Activated CD4-positive, alpha-beta memory T cell treated with anti-CD3 and anti-CD28 coated beads, Interleukin-2, amount 10 ng/mL, durations not matched to agents 7 days and 5 days (primary cell): ENCODE measurements at regions not wholly inside any gene's neighbourhood (a gene's known extent, or its start where the extent isn't known, plus 50 kb on each side); places are given as distances from the start of the nearest gene placed in this dataset.

Source experiments
- CTCF ChIA-PET: fragments of 350-600 bp; sonication (Branson Sonifier 250); formaldehyde crosslinking; loops from one replicate; lab custom pipeline; 2021; ENCODE audit warnings: antibody characterized with exemption, inconsistent platforms; lab: Charles Lee
- POLR2A ChIA-PET: fragments of 350-600 bp; sonication (Branson Sonifier 250); formaldehyde crosslinking; loops from one replicate; lab custom pipeline; 2021; ENCODE audit warnings: antibody characterized with exemption; lab: Charles Lee
- DNase-seq: peaks from one replicate; pipeline ENCODE4 v3.0.0-alpha.2; 2020
- H3K27ac Mint-ChIP-seq: one replicate; pipeline ENCODE4 v1.8.0; 2021; ENCODE audit warnings: mild to moderate bottlenecking, mixed read lengths
- H3K27me3 Mint-ChIP-seq: one replicate; pipeline ENCODE4 v1.8.0; 2021; ENCODE audit warnings: mixed read lengths
- H3K36me3 Mint-ChIP-seq: one replicate; pipeline ENCODE4 v1.8.0; 2021; ENCODE audit warnings: low read depth, mixed read lengths
- H3K4me1 Mint-ChIP-seq: one replicate; pipeline ENCODE4 v1.8.0; 2021; ENCODE audit warnings: mixed read lengths
- H3K4me3 Mint-ChIP-seq: one replicate; pipeline ENCODE4 v1.8.0; 2021; ENCODE audit warnings: mild to moderate bottlenecking, mixed read lengths
- H3K9me3 Mint-ChIP-seq: one replicate; pipeline ENCODE4 v1.8.0; 2021; ENCODE audit warnings: mixed read lengths

DNA sequence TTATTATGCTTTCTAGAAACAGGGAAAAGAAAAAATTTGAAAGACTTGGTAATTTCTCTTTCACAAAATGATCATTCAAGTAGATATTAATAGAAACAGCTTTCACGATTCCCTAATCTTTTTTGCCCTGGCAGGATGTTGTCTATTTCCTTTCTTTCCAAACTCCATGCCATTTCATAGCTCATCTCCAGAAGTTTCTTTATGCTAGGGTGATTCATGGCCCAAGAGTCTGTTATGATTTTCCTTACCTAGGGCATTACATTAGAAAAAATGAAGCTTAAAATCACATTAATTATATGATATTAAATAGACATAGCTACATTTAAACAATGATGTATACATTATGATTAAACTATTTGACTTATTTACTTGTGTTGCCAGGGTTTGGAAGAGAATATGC, 762.1 kb downstream of the LTN1 start:
- ChIA-PET POLR2A (no interaction called here), CTCF (no interaction called here)
- Mint-ChIP-seq H3K36me3 (no peaks in the 10 kb centered on the region), H3K9me3 (no peaks in the 10 kb centered on the region), H3K27me3 (no peaks in the 10 kb centered on the region), H3K4me3 (no peak overlapping the region), H3K4me1 (no peaks in the 10 kb centered on the region), H3K27ac (no peak overlapping the region)
- no peak for DNase-seq

DNA sequence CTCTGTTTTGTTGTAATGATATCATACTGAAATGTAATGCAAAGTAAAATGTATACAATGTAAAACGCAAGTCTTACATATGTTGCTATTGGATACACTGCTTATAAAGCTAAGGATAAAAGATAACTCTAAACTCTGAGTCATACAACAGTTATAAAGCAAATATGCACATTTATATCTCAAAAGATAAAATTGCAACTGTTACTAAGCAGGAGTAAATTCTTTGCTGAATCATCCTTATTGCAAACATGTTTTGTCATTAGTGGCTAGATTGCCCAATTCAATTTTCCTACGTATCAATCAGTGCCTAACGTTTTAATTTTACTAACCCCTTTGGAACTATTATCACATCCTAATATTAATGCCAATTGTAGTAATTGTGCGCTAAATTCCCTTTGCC, 762.9 kb downstream of the LTN1 start:
- no peaks in the 10 kb centered on the region for H3K36me3 Mint-ChIP-seq

DNA sequence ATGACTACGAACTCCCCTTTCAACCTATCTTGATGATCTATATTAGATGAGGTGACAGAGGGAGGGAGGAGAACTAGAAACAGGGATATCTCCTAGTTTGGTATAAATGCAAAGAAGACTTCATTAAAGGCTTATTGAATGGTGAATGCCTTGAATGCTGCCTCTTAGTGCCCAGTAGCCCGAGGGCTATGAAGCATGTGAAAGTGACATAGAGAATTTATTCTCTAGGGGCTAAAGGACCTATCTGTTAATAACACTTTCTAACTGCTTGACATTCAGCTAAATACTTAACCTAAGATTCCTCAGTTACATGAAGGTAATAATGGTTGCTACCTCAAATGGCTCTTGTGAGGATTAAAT, 764.1 kb downstream of the LTN1 start:
- H3K4me3 Mint-ChIP-seq, result no peak overlapping the region

More for the DNA sequence above, 762.9 kb downstream of the LTN1 start:
- H3K27ac Mint-ChIP-seq, result no peak overlapping the region
- H3K4me1 Mint-ChIP-seq, result no peaks in the 10 kb centered on the region
- ChIA-PET POLR2A (no interaction called here), CTCF (no interaction called here)
- DNase-seq, result no peak
- H3K4me3 Mint-ChIP-seq, result no peak overlapping the region
- no peaks in the 10 kb centered on the region for H3K27me3 Mint-ChIP-seq
- no peaks in the 10 kb centered on the region for H3K9me3 Mint-ChIP-seq

DNA sequence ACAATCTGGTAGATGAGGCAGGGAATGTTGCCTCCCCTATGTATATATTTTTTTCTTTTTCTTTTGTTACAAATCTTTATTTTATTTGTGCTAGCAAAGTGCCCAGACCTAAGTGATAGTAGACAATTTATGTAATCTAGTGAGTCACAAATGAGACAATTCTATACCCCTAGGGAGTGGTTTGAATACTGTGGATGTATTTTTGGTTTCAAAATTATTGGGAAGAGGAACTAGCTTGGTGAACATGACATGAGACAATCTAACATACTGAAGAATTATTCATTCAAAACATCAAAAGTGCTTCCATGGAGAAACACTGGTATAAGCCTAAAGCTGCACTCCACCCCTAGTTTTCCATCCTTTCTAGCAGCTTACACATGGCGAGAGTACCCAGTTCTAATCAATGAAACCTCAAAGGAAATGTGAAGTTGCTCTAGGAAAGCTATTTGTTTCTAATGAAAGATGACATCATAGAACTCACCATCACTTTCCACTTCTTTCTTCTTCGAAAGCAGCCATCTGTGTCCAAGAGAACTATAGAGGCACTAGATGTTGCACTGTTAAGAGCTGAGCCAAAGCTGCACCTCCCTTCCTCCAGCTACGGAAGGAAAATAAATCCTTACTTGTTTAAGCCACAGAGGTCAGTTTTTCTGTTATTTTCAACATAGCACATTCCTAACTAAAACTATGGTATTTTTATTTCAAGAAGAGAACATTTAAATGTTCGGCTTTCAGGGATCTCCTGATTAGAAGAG, 764.6 kb downstream of the LTN1 start:
- ChIA-PET CTCF (no interaction called here), POLR2A (no interaction called here)
- no peak overlapping the region for H3K27ac Mint-ChIP-seq
- no peak overlapping the region for H3K4me3 Mint-ChIP-seq
- no peaks in the 10 kb centered on the region for H3K9me3 Mint-ChIP-seq
- H3K4me1 Mint-ChIP-seq, result no peaks in the 10 kb centered on the region
- no peak for DNase-seq
- H3K36me3 Mint-ChIP-seq, result no peaks in the 10 kb centered on the region
- H3K27me3 Mint-ChIP-seq, result no peaks in the 10 kb centered on the region

More for the DNA sequence above, 764.1 kb downstream of the LTN1 start:
- Mint-ChIP-seq H3K4me1 (no peaks in the 10 kb centered on the region), H3K9me3 (no peaks in the 10 kb centered on the region), H3K27me3 (no peaks in the 10 kb centered on the region), H3K27ac (no peak overlapping the region), H3K36me3 (no peaks in the 10 kb centered on the region)
- DNase-seq, result no peak
- POLR2A ChIA-PET, result no interaction called here
- CTCF ChIA-PET, result no interaction called here

DNA sequence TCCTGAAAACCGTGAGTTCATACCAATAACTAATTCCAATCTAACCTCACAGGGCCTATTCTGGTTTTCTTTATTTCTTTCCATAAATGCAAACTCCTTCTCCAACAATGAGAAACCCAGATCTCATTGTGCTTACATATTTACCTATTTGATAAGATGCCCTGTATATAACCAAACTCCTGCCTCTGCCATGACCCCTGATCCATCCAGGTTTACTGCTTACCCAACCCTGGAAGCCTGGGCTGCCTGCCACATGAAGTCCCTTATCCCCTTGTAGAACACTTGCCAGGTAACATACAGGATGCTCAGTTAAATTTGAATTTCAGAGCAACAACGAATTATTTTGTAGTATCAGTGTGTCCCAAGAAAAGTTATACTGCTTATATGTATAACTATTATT, 766.1 kb downstream of the LTN1 start:
- no peak overlapping the region for H3K4me3 Mint-ChIP-seq
- H3K27ac Mint-ChIP-seq, result no peak overlapping the region
- no peaks in the 10 kb centered on the region for H3K4me1 Mint-ChIP-seq
- no peaks in the 10 kb centered on the region for H3K9me3 Mint-ChIP-seq
- ChIA-PET CTCF (no interaction called here), POLR2A (no interaction called here)
- H3K36me3 Mint-ChIP-seq, result no peaks in the 10 kb centered on the region
- DNase-seq, result no peak
- H3K27me3 Mint-ChIP-seq, result no peaks in the 10 kb centered on the region

- no peak overlapping the region for H3K27ac Mint-ChIP-seq
- H3K9me3 Mint-ChIP-seq, result no peaks in the 10 kb centered on the region
- POLR2A ChIA-PET, result no interaction called here
- DNase-seq, result no peak
- no peaks in the 10 kb centered on the region for H3K27me3 Mint-ChIP-seq
- no peaks in the 10 kb centered on the region for H3K4me1 Mint-ChIP-seq
- H3K36me3 Mint-ChIP-seq, result no peaks in the 10 kb centered on the region
- no peak overlapping the region for H3K4me3 Mint-ChIP-seq
- CTCF ChIA-PET, result no interaction called here
Observed at GRCh38 chr21:28224191-28224726, 768.4 kb downstream of the LTN1 start.

DNA sequence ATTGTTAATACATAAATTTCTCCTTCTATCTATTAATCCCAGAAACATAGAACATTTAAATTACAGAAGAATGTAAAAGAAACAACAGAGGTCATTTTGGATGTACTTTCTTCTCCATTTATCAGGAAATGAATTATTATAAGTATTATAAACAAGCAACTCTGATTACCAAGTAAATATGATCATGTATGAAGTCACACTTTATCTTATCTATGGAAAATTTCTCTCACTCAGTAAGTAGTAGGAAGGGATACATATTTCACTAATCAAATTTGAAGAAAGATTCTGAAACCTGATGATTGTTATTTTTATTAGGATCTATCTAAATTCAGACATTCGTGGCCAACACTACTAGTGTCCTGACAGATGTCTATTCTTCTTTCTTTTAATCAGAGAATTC, 770.7 kb downstream of the LTN1 start:
- Mint-ChIP-seq H3K9me3 (no peaks in the 10 kb centered on the region), H3K4me3 (no peak overlapping the region), H3K27ac (no peak overlapping the region), H3K36me3 (no peaks in the 10 kb centered on the region), H3K27me3 (no peaks in the 10 kb centered on the region), H3K4me1 (no peaks in the 10 kb centered on the region)
- ChIA-PET CTCF (no interaction called here), POLR2A (no interaction called here)
- DNase-seq, result no peak

DNA sequence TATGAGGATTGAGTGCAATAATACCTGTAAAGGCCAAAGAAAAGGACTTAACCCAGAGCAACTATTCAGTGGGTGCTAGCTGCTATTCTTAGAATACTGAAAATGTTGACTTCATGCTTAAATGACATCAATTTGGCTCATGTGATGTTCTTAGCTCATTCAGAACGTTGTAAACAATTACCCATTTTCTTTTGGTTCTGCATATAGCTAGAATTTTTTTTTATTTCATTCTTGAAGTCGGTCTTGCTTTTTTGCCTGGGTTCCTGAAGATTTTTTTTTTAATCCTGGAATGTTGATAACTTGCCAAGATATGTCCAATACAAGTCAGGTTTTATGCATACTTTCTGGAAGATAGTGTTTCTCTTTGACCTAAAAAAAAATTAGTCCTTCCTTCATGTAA, 772.0 kb downstream of the LTN1 start:
- Mint-ChIP-seq H3K4me3 (no peak overlapping the region), H3K9me3 (no peaks in the 10 kb centered on the region)
- POLR2A ChIA-PET, result no interaction called here

GRCh38 chr21:28216976-28217523, 775.6 kb downstream of the LTN1 start:
- H3K27me3 Mint-ChIP-seq, result no peaks in the 10 kb centered on the region
- POLR2A ChIA-PET, result no interaction called here
- H3K36me3 Mint-ChIP-seq, result no peaks in the 10 kb centered on the region
- no peak overlapping the region for H3K4me3 Mint-ChIP-seq
- no peaks in the 10 kb centered on the region for H3K4me1 Mint-ChIP-seq
- no peaks in the 10 kb centered on the region for H3K9me3 Mint-ChIP-seq
- no peak for DNase-seq
- CTCF ChIA-PET, result no interaction called here
- H3K27ac Mint-ChIP-seq, result no peak overlapping the region

More for the DNA sequence above, 772.0 kb downstream of the LTN1 start:
- no peaks in the 10 kb centered on the region for H3K4me1 Mint-ChIP-seq
- CTCF ChIA-PET, result no interaction called here
- no peaks in the 10 kb centered on the region for H3K27me3 Mint-ChIP-seq
- H3K36me3 Mint-ChIP-seq, result no peaks in the 10 kb centered on the region
- no peak overlapping the region for H3K27ac Mint-ChIP-seq
- no peak for DNase-seq

GRCh38 chr21:28215214-28215954, 777.3 kb downstream of the LTN1 start:
- Mint-ChIP-seq H3K4me1 (no peaks in the 10 kb centered on the region), H3K4me3 (no peak overlapping the region), H3K27me3 (no peaks in the 10 kb centered on the region), H3K27ac (no peak overlapping the region), H3K36me3 (no peaks in the 10 kb centered on the region), H3K9me3 (no peaks in the 10 kb centered on the region)
- ChIA-PET CTCF (no interaction called here), POLR2A (no interaction called here)
- DNase-seq, result no peak

- DNase-seq, result no peak
- H3K4me3 Mint-ChIP-seq, result no peak overlapping the region
- no peaks in the 10 kb centered on the region for H3K36me3 Mint-ChIP-seq
- POLR2A ChIA-PET, result no interaction called here
- no peak overlapping the region for H3K27ac Mint-ChIP-seq
- H3K4me1 Mint-ChIP-seq, result no peaks in the 10 kb centered on the region
- CTCF ChIA-PET, result no interaction called here
- H3K27me3 Mint-ChIP-seq, result no peaks in the 10 kb centered on the region
- H3K9me3 Mint-ChIP-seq, result no peaks in the 10 kb centered on the region
Observed at GRCh38 chr21:28214786-28215185, 777.9 kb downstream of the LTN1 start.

GRCh38 chr21:28213261-28213660, 779.4 kb downstream of the LTN1 start:
- no peak for DNase-seq
- Mint-ChIP-seq H3K4me1 (no peaks in the 10 kb centered on the region), H3K4me3 (no peak overlapping the region), H3K27ac (no peak overlapping the region), H3K36me3 (no peaks in the 10 kb centered on the region), H3K9me3 (no peaks in the 10 kb centered on the region), H3K27me3 (no peaks in the 10 kb centered on the region)
- ChIA-PET POLR2A (no interaction called here), CTCF (no interaction called here)

DNA sequence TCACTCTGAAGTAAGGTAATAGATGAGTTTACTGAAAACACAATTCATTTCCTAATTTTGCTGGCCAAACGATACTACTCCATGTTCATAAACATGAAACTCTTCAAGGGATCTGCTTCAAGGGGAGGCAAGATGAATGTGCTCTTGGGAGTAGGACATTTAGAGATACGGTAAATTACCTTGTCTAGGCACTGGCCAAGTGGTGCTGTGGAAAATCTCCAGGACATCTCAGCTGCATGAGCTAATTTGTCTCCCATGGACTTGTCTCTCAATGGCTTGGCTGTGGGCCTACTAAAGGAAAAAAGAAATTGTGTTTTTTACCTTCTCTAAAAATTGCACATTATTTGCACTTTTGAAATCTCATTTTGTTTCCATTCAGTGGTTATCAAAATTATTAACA, 780.6 kb downstream of the LTN1 start:
- Mint-ChIP-seq H3K4me1 (no peaks in the 10 kb centered on the region), H3K27ac (no peak overlapping the region), H3K36me3 (no peaks in the 10 kb centered on the region), H3K27me3 (no peaks in the 10 kb centered on the region), H3K9me3 (peaks cover 1% of the 10 kb centered on the region), H3K4me3 (no peak overlapping the region)
- CTCF ChIA-PET, result no interaction called here
- POLR2A ChIA-PET, result no interaction called here
- DNase-seq, result no peak
